ENCODE measurements at regions not wholly inside any gene's neighbourhood (a gene's known extent, or its start where the extent isn't known, plus 50 kb on each side); places are given as distances from the start of the nearest gene placed in this dataset.

DNA sequence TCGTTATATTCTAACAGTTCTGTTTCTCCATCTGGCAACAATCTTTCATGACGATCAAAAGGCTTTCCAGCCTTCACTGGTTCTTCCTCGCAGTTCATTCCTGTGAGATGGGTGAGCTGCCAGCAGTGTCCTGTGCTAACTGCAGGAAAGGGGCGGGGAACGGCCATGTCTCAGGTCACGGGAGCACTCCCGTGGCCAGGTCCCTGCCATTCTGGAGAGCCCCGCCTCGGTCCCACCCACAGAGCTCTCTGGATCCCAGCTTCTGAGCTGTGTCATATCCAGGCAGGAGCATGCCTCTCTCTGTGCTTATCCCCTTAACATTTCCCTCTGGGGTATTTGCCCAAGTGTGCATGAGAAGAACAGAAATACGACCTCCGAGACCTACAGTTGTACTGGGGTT is 297.8 kb upstream of the IRX2 start:
- POLR2A ChIA-PET, result no interaction called here

More for the DNA sequence above, 297.8 kb upstream of the IRX2 start:
- RAD21 ChIA-PET (ENCODE audit: unreplicated experiment), result no interaction called here
- FAIRE-seq (no peak), ATAC-seq (no peak), DNase-seq (ENCODE audit: low read depth, low spot score) (no peak)
- H3K4me3 ChIP-seq, result no peak overlapping the region
- intact Hi-C loops (cut with micrococcal nuclease; ENCODE audit: unreplicated experiment), result no loop called here
- CTCF ChIA-PET, result no interaction called here
- WGBS (ENCODE audit: insufficient coverage, insufficient replicate concordance, low lambda C conversion rate, missing lambda C conversion rate), result 12% methylated on average over 11 of the region's 11 CpGs
- no peaks in the 10 kb centered on the region for H3K4me1 ChIP-seq (ENCODE audit: control insufficient read depth, insufficient read depth, low read length)
- H3K79me2 ChIP-seq (ENCODE audit: control insufficient read depth, insufficient read depth, low read length), result no peaks in the 10 kb centered on the region
- H3K4me2 ChIP-seq (ENCODE audit: control insufficient read depth, insufficient read depth), result no peak overlapping the region
- no peaks in the 10 kb centered on the region for H4K20me1 ChIP-seq (ENCODE audit: control insufficient read depth, insufficient read depth)
- H2AFZ ChIP-seq (ENCODE audit: control insufficient read depth, low read depth, low read length), result no peak overlapping the region
- no peaks in the 10 kb centered on the region; the same call in 2 of the 3 replicates for H3K9me3 ChIP-seq (replicated peaks; ENCODE audit: control insufficient read depth, insufficient read depth, low read length)
- BruUV-seq (replicated peaks), result no TSS peak
- in situ Hi-C loops (cut with MboI), result no loop called here
- SMC1A ChIA-PET (ENCODE audit: uncharacterized antibody, unreplicated experiment), result no interaction called here
- no peak overlapping the region for H3K9ac ChIP-seq (ENCODE audit: control insufficient read depth, insufficient read depth, low read length)
- H3K27me3 ChIP-seq (replicated peaks in 1 of 2; ENCODE audit: control insufficient read depth in 2 of 2, insufficient read depth in 2 of 2, low read length in 1 of 2), result no peaks in the 10 kb centered on the region
- TF ChIP-seq DPF2 (IDR thresholded peaks at IDR 0.05), result no peak
- no peak for TF ChIP-seq NFXL1 (IDR thresholded peaks at IDR 0.05; ENCODE audit: borderline replicate concordance)
- no peak for TF ChIP-seq YY1 (IDR thresholded peaks at IDR 0.05; ENCODE audit: low read depth, low read length)
- no peak for TF ChIP-seq HCFC1 (IDR thresholded peaks at IDR 0.05; ENCODE audit: low read length)
- TF ChIP-seq ZSCAN29 (IDR thresholded peaks at IDR 0.05), result no peak
- TF ChIP-seq, protein P1, sequence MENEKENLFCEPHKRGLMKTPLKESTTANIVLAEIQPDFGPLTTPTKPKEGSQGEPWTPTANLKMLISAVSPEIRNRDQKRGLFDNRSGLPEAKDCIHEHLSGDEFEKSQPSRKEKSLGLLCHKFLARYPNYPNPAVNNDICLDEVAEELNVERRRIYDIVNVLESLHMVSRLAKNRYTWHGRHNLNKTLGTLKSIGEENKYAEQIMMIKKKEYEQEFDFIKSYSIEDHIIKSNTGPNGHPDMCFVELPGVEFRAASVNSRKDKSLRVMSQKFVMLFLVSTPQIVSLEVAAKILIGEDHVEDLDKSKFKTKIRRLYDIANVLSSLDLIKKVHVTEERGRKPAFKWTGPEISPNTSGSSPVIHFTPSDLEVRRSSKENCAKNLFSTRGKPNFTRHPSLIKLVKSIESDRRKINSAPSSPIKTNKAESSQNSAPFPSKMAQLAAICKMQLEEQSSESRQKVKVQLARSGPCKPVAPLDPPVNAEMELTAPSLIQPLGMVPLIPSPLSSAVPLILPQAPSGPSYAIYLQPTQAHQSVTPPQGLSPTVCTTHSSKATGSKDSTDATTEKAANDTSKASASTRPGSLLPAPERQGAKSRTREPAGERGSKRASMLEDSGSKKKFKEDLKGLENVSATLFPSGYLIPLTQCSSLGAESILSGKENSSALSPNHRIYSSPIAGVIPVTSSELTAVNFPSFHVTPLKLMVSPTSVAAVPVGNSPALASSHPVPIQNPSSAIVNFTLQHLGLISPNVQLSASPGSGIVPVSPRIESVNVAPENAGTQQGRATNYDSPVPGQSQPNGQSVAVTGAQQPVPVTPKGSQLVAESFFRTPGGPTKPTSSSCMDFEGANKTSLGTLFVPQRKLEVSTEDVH (IDR thresholded peaks at IDR 0.05; ENCODE audit: low read depth, partially characterized antibody), result no peak
- no peak for TF ChIP-seq PAX8 (IDR thresholded peaks at IDR 0.05)
- TF ChIP-seq BACH1 (IDR thresholded peaks at IDR 0.05; ENCODE audit: borderline replicate concordance), result no peak
- TF ChIP-seq, protein P2, sequence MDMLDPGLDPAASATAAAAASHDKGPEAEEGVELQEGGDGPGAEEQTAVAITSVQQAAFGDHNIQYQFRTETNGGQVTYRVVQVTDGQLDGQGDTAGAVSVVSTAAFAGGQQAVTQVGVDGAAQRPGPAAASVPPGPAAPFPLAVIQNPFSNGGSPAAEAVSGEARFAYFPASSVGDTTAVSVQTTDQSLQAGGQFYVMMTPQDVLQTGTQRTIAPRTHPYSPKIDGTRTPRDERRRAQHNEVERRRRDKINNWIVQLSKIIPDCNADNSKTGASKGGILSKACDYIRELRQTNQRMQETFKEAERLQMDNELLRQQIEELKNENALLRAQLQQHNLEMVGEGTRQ (IDR thresholded peaks at IDR 0.05; ENCODE audit: borderline replicate concordance, low read depth, low read length), result no peak
- TF ChIP-seq YBX1 (IDR thresholded peaks at IDR 0.05), result no peak
- no peak for TF ChIP-seq LARP7 (IDR thresholded peaks at IDR 0.05)
- TF ChIP-seq KAT2A (conservative IDR thresholded peaks at IDR 0.05; ENCODE audit: control insufficient read depth, low read depth, low read length), result no peak
- no peak for TF ChIP-seq CREM (IDR thresholded peaks at IDR 0.05; ENCODE audit: low read depth)
- TF ChIP-seq, protein P3, sequence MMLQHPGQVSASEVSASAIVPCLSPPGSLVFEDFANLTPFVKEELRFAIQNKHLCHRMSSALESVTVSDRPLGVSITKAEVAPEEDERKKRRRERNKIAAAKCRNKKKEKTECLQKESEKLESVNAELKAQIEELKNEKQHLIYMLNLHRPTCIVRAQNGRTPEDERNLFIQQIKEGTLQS (IDR thresholded peaks at IDR 0.05; ENCODE audit: borderline replicate concordance, extremely low read depth, low read depth, low read length), result no peak
- TF ChIP-seq EP300 (IDR thresholded peaks at IDR 0.05; ENCODE audit: borderline replicate concordance in 1 of 2, control insufficient read depth in 1 of 2, low read depth in 2 of 2, low read length in 2 of 2), result no peak
- no peak for TF ChIP-seq CHD4 (IDR thresholded peaks at IDR 0.05)
- no peak for TF ChIP-seq CHD1 (IDR thresholded peaks at IDR 0.05; ENCODE audit: low read depth, low read length)
- TF ChIP-seq, protein P4, sequence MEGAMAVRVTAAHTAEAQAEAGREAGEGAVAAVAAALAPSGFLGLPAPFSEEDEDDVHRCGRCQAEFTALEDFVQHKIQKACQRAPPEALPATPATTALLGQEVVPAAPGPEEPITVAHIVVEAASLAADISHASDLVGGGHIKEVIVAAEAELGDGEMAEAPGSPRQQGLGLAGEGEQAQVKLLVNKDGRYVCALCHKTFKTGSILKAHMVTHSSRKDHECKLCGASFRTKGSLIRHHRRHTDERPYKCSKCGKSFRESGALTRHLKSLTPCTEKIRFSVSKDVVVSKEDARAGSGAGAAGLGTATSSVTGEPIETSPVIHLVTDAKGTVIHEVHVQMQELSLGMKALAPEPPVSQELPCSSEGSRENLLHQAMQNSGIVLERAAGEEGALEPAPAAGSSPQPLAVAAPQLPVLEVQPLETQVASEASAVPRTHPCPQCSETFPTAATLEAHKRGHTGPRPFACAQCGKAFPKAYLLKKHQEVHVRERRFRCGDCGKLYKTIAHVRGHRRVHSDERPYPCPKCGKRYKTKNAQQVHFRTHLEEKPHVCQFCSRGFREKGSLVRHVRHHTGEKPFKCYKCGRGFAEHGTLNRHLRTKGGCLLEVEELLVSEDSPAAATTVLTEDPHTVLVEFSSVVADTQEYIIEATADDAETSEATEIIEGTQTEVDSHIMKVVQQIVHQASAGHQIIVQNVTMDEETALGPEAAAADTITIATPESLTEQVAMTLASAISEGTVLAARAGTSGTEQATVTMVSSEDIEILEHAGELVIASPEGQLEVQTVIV (IDR thresholded peaks at IDR 0.05; ENCODE audit: borderline replicate concordance, partially characterized antibody), result no peak
- no peak for TF ChIP-seq RUNX3 (IDR thresholded peaks at IDR 0.05; ENCODE audit: low read length)
- no peaks in the 10 kb centered on the region for H3K36me3 ChIP-seq (ENCODE audit: control insufficient read depth in 2 of 2, insufficient read depth in 2 of 2, low read length in 1 of 2)
- no peak overlapping the region for H3K27ac ChIP-seq (ENCODE audit: control insufficient read depth, insufficient read depth)
